ENCODE measurements at regions not wholly inside any gene's neighbourhood (a gene's known extent, or its start where the extent isn't known, plus 50 kb on each side); places are given as distances from the start of the nearest gene placed in this dataset.
A peak's percentile ranks its signal among the peaks of the same experiment; 100 is the strongest.

GRCh38 chr7:25424113-25424512 lies 195.8 kb upstream of the NPVF start:
- Histone ChIP-seq H3K4me3 (no peak overlapping the region), H3K27ac (no peak overlapping the region), H3K27me3 (no peaks in the 10 kb centered on the region), H3K36me3 (no peaks in the 10 kb centered on the region), H3K9me3 (no peaks in the 10 kb centered on the region), H3K4me1 (no peaks in the 10 kb centered on the region)
- no peak for DNase-seq (ENCODE audit: low spot score in 2 of 2)
- intact Hi-C loops (cut with DNase I; ENCODE audit: low total_unique reads) = no loop called here
- no peak for TF ChIP-seq POLR2AphosphoS5 (IDR thresholded peaks at IDR 0.05)

- H3K9me3 ChIP-seq = no peaks in the 10 kb centered on the region
Observed at GRCh38 chr7:25424855-25425254, 196.6 kb upstream of the NPVF start.

GRCh38 chr7:25427721-25428120 lies 199.4 kb upstream of the NPVF start:
- no peak overlapping the region for H3K4me3 ChIP-seq
- DNase-seq (ENCODE audit: low spot score in 2 of 2) = no peak
- H3K9me3 ChIP-seq = no peaks in the 10 kb centered on the region
- TF ChIP-seq CTCF (IDR thresholded peaks at IDR 0.05) (no peak), POLR2A (IDR thresholded peaks at IDR 0.05) (no peak), POLR2AphosphoS5 (IDR thresholded peaks at IDR 0.05) (no peak)
- no peaks in the 10 kb centered on the region for H3K36me3 ChIP-seq
- intact Hi-C loops (cut with DNase I; ENCODE audit: low total_unique reads) = no loop called here
- H3K4me1 ChIP-seq = no peaks in the 10 kb centered on the region
- H3K27me3 ChIP-seq = no peaks in the 10 kb centered on the region
- no peak overlapping the region for H3K27ac ChIP-seq

More at GRCh38 chr7:25424855-25425254, 196.6 kb upstream of the NPVF start:
- TF ChIP-seq CTCF (IDR thresholded peaks at IDR 0.05) = no peak
- TF ChIP-seq POLR2A (IDR thresholded peaks at IDR 0.05) = no peak
- no peak for TF ChIP-seq POLR2AphosphoS5 (IDR thresholded peaks at IDR 0.05)
- Histone ChIP-seq H3K4me3 (no peak overlapping the region), H3K27ac (no peak overlapping the region), H3K4me1 (no peaks in the 10 kb centered on the region), H3K27me3 (no peaks in the 10 kb centered on the region), H3K36me3 (no peaks in the 10 kb centered on the region)
- intact Hi-C loops (cut with DNase I; ENCODE audit: low total_unique reads) = no loop called here
- DNase-seq (ENCODE audit: low spot score in 2 of 2) = no peak

- DNase-seq (ENCODE audit: low spot score in 2 of 2) = no peak
- no peak for TF ChIP-seq CTCF (IDR thresholded peaks at IDR 0.05)
- peak in 1 of 3 donors; percentile 16 for TF ChIP-seq POLR2AphosphoS5 (IDR thresholded peaks at IDR 0.05)
- Histone ChIP-seq H3K4me1 (no peaks in the 10 kb centered on the region), H3K36me3 (no peaks in the 10 kb centered on the region), H3K27ac (peak overlapping the region in 1 of 2 donors; percentile 73), H3K27me3 (no peaks in the 10 kb centered on the region), H3K4me3 (no peak overlapping the region), H3K9me3 (no peaks in the 10 kb centered on the region)
- intact Hi-C loops (cut with DNase I; ENCODE audit: low total_unique reads) = no loop called here
Observed at GRCh38 chr7:25429731-25430130, 201.4 kb upstream of the NPVF start.

GRCh38 chr7:25430200-25430931 lies 202.1 kb upstream of the NPVF start:
- H3K27me3 ChIP-seq = no peaks in the 10 kb centered on the region
- H3K27ac ChIP-seq = peak overlapping the region; percentile 5 to 73
- no peak for DNase-seq (ENCODE audit: low spot score in 2 of 2)
- H3K4me3 ChIP-seq = no peak overlapping the region
- no peak for TF ChIP-seq CTCF (IDR thresholded peaks at IDR 0.05)
- TF ChIP-seq POLR2A (IDR thresholded peaks at IDR 0.05) = no peak
- no peak for TF ChIP-seq POLR2AphosphoS5 (IDR thresholded peaks at IDR 0.05)
- intact Hi-C loops (cut with DNase I; ENCODE audit: low total_unique reads) = no loop called here
- no peaks in the 10 kb centered on the region for H3K4me1 ChIP-seq
- no peaks in the 10 kb centered on the region for H3K36me3 ChIP-seq
- H3K9me3 ChIP-seq = no peaks in the 10 kb centered on the region

Data from breast epithelium (tissue), 4 donors.